Neural progenitor cell (in vitro differentiated cells): ENCODE measurements at regions not wholly inside any gene's neighbourhood (a gene's known extent, or its start where the extent isn't known, plus 50 kb on each side); places are given as distances from the start of the nearest gene placed in this dataset.

ENCODE experiments used
- EZH2 ChIP-seq: fragments of 200-600 bp; sonication (generic); IDR thresholded peaks from 2 replicates; pipeline ENCODE4 v1.6.1; 2017; ENCODE audit warnings: antibody characterized with exemption, mild to moderate bottlenecking, moderate library complexity
- TF ChIP-seq, protein P1 (sequence below): fragments of 200-600 bp; sonication (generic); IDR thresholded peaks from 2 replicates; pipeline ENCODE4 v1.5.1; 2017; ENCODE audit warnings: antibody characterized with exemption, mild to moderate bottlenecking

DNA sequence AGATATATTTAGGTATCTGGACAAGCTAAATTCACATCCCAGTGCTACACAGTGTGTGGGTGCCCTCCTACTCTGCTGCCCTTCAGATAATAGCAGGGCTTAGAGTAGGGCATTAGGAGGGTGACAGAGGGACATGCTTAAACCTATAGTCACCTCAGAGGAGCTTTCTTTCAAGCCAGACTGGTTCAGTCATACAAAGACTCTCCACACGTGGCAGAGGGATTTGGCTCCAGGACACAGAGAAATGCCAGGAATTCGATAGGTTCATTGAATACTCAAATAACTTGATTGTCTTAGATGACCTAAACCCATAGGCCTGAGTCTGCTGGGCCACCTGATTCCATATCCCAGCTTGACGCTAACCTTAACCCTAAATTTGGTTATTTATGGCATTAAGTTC, 163.5 kb downstream of the TPH2 start:
- TF ChIP-seq, protein P1, sequence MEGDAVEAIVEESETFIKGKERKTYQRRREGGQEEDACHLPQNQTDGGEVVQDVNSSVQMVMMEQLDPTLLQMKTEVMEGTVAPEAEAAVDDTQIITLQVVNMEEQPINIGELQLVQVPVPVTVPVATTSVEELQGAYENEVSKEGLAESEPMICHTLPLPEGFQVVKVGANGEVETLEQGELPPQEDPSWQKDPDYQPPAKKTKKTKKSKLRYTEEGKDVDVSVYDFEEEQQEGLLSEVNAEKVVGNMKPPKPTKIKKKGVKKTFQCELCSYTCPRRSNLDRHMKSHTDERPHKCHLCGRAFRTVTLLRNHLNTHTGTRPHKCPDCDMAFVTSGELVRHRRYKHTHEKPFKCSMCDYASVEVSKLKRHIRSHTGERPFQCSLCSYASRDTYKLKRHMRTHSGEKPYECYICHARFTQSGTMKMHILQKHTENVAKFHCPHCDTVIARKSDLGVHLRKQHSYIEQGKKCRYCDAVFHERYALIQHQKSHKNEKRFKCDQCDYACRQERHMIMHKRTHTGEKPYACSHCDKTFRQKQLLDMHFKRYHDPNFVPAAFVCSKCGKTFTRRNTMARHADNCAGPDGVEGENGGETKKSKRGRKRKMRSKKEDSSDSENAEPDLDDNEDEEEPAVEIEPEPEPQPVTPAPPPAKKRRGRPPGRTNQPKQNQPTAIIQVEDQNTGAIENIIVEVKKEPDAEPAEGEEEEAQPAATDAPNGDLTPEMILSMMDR, result no peak
- no peak for TF ChIP-seq EZH2
